ENCODE measurements at regions not wholly inside any gene's neighbourhood (a gene's known extent, or its start where the extent isn't known, plus 50 kb on each side); places are given as distances from the start of the nearest gene placed in this dataset.

DNA sequence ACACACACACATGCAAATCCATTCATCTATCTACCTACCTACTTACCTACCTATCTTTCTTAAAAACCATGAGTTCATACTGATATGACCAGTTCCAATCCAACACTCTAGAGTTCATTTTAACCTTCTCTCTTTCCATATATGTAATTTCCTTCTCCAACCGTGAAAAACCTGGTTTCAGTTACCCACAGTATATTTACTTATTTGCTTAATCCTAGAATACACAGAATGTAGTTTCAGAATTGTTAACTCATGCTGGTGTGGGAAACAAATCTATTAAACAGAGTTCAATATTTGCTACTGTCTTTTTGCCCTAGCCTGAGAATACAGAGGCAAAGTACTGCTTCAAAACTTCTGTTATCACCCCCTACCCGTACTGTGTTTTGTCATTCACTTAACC, 101.3 kb downstream of the RRM1 start:
- no peak overlapping the region for H3K27ac ChIP-seq (ENCODE audit: insufficient read depth, low read depth, low read length, poor library complexity, severe bottlenecking)
- 89 to 91% methylated on average over 2 of the region's 2 CpGs for WGBS, 2 experiments
- H3K4me3 ChIP-seq (ENCODE audit: insufficient read depth, low read depth, low read length), result no peak overlapping the region

DNA sequence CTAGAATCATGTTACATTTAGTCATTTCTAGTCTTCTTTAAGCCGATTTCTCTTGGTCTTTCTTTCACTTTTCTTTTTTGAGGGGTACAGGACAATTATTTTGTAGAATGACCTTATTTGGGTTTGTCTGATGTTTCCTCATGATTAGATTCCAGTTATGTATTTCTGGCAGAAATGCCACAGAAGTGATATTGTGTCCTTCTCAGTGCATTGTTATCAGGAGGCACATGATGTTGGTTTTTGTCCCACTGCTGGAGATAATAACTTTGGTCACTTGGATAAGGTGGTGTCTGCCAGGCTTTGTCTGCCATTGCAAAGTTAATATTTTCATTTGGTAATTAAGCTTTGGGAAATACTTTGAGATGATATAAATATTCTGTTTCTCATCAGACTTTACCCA, 100.3 kb downstream of the RRM1 start:
- Histone ChIP-seq H3K9me3 (ENCODE audit: control insufficient read depth, low read length) (no peaks in the 10 kb centered on the region), H3K36me3 (ENCODE audit: control insufficient read depth, insufficient read depth, low read length) (no peaks in the 10 kb centered on the region), H3K27me3 (ENCODE audit: control insufficient read depth, insufficient read depth, low read length, poor library complexity, severe bottlenecking) (no peaks in the 10 kb centered on the region), H3K4me3 (ENCODE audit: insufficient read depth, low read depth, low read length) (no peak overlapping the region), H3K27ac (ENCODE audit: insufficient read depth, low read depth, low read length, poor library complexity, severe bottlenecking) (no peak overlapping the region), H3K4me1 (ENCODE audit: control insufficient read depth, insufficient read depth, low read length) (no peaks in the 10 kb centered on the region)
- 86 to 95% methylated on average over 1 of the region's 1 CpG for WGBS, 2 experiments

More for the DNA sequence above, 101.3 kb downstream of the RRM1 start:
- H3K9me3 ChIP-seq (ENCODE audit: control insufficient read depth, low read length), result no peaks in the 10 kb centered on the region
- no peaks in the 10 kb centered on the region for H3K36me3 ChIP-seq (ENCODE audit: control insufficient read depth, insufficient read depth, low read length)
- H3K4me1 ChIP-seq (ENCODE audit: control insufficient read depth, insufficient read depth, low read length), result no peaks in the 10 kb centered on the region
- H3K27me3 ChIP-seq (ENCODE audit: control insufficient read depth, insufficient read depth, low read length, poor library complexity, severe bottlenecking), result no peaks in the 10 kb centered on the region

DNA sequence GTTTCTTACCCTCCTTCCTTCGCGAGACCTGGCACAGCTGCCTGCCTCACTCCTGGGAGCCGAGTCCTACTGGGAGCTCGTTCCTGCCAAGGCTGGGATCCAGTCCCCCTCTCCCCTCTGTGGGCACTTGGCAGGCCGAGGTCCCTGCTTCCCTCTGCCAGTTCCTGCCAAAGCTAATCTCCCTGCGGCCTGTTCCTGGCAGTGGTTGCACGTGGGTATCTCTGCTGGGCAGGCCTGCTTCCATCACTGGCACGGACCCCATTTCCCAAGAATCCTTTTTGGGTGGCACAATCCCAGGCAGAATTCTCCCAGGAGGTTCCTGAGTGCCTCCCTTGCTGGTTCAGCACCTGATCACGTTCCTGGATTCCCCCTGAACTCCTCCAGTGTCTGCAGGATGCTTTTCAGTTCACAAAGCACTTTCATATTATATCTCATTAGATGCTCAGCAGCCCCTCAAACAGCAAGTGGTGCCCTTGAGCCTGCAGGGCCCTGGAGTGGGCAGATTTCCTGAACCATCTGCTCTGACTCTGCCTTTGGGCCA, 96.5 kb downstream of the RRM1 start:
- no peak overlapping the region for H3K4me3 ChIP-seq (ENCODE audit: insufficient read depth, low read depth, low read length)
- H3K36me3 ChIP-seq (ENCODE audit: control insufficient read depth, insufficient read depth, low read length), result no peaks in the 10 kb centered on the region
- no peaks in the 10 kb centered on the region for H3K4me1 ChIP-seq (ENCODE audit: control insufficient read depth, insufficient read depth, low read length)
- 90 to 94% methylated on average over 9 of the region's 9 CpGs for WGBS, 2 experiments
- H3K27ac ChIP-seq (ENCODE audit: insufficient read depth, low read depth, low read length, poor library complexity, severe bottlenecking), result no peak overlapping the region
- H3K9me3 ChIP-seq (ENCODE audit: control insufficient read depth, low read length), result no peaks in the 10 kb centered on the region
- H3K27me3 ChIP-seq (ENCODE audit: control insufficient read depth, insufficient read depth, low read length, poor library complexity, severe bottlenecking), result peaks cover 7% of the 10 kb centered on the region

DNA sequence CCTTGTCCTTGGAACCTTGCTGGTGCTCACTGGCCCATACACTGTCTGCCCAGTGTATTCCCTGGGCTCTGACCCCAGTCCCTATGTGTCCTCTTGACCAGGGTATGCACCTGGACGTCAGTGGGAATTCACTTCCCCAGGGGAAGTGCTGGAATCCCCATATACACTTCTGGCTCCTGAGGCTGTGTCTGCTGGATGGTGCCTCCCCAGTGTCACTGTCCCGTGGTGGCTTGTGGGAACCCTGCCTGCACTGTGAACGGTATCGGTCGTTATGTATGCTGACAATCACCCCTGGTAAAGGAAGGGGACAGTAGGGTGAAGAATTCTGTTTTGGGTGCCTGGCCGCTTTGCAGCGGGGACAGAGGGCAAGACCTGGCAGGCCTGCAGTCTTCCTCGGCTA, 95.9 kb downstream of the RRM1 start:
- Histone ChIP-seq H3K9me3 (ENCODE audit: control insufficient read depth, low read length) (no peaks in the 10 kb centered on the region), H3K4me3 (ENCODE audit: insufficient read depth, low read depth, low read length) (no peak overlapping the region), H3K4me1 (ENCODE audit: control insufficient read depth, insufficient read depth, low read length) (no peaks in the 10 kb centered on the region), H3K27ac (ENCODE audit: insufficient read depth, low read depth, low read length, poor library complexity, severe bottlenecking) (no peak overlapping the region), H3K27me3 (ENCODE audit: control insufficient read depth, insufficient read depth, low read length, poor library complexity, severe bottlenecking) (peaks cover 7% of the 10 kb centered on the region), H3K36me3 (ENCODE audit: control insufficient read depth, insufficient read depth, low read length) (no peaks in the 10 kb centered on the region)
- 82 to 86% methylated on average over 8 of the region's 8 CpGs for whole genome bisulfite sequencing, 2 experiments

DNA sequence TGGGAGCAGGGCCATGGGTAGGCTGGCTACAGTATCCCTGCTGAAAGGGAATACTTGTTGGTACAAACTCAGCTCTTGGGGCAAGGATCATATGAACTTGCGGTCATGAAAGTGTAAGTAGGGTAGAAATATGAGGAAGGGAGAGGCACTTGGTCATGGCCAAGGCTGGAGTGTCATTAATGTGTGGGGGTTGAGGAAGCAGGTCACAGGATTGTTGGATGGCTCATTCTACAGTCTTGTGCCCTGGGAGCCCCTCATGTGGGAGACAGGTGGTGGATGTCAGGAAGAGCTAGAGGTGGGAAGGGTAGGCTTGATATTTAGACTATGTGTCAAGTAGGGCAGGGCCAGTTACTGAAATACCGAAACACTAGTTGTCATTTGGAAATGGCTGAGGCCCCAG, 95.5 kb downstream of the RRM1 start:
- Histone ChIP-seq H3K4me1 (ENCODE audit: control insufficient read depth, insufficient read depth, low read length) (no peaks in the 10 kb centered on the region), H3K27ac (ENCODE audit: insufficient read depth, low read depth, low read length, poor library complexity, severe bottlenecking) (no peak overlapping the region), H3K9me3 (ENCODE audit: control insufficient read depth, low read length) (no peaks in the 10 kb centered on the region), H3K36me3 (ENCODE audit: control insufficient read depth, insufficient read depth, low read length) (no peaks in the 10 kb centered on the region), H3K4me3 (ENCODE audit: insufficient read depth, low read depth, low read length) (no peak overlapping the region), H3K27me3 (ENCODE audit: control insufficient read depth, insufficient read depth, low read length, poor library complexity, severe bottlenecking) (peaks cover 7% of the 10 kb centered on the region)
- 47 to 48% methylated on average over 2 of the region's 2 CpGs for WGBS, 2 experiments

Measured in ectodermal cell (in vitro differentiated cells).